ENCODE measurements at regions not wholly inside any gene's neighbourhood (a gene's known extent, or its start where the extent isn't known, plus 50 kb on each side); places are given as distances from the start of the nearest gene placed in this dataset.

- no peak overlapping the region for H4K8ac ChIP-seq (ENCODE audit: low read depth, low read length)
- no peak overlapping the region for H3K9ac ChIP-seq (ENCODE audit: low read length)
These were observed 428.6 kb downstream of the TFAP2A start for GRCh38 chr6:9986273-9986672.

GRCh38 chr6:9985481-9985880 is 429.4 kb downstream of the TFAP2A start:
- no peaks in the 10 kb centered on the region for H3K9me3 ChIP-seq (ENCODE audit: insufficient read depth, low read depth, low read length)
- H3K14ac ChIP-seq (ENCODE audit: low read length): no peak overlapping the region
- no peak for DNase-seq

More at GRCh38 chr6:9986273-9986672, 428.6 kb downstream of the TFAP2A start:
- Histone ChIP-seq H3K27ac (ENCODE audit: low read depth, low read length) (no peak overlapping the region), H3K4ac (ENCODE audit: low read depth, low read length) (no peak overlapping the region), H2AK5ac (ENCODE audit: low read length) (no peak overlapping the region), H2BK12ac (ENCODE audit: low read length) (no peak overlapping the region), H3K79me1 (ENCODE audit: low read length) (no peaks in the 10 kb centered on the region), H3K79me2 (ENCODE audit: control insufficient read depth, insufficient read depth, low read length, poor library complexity) (no peaks in the 10 kb centered on the region), H4K12ac (ENCODE audit: low read depth, low read length) (no peak overlapping the region), H3K18ac (ENCODE audit: low read length) (no peak overlapping the region), H3K9me3 (ENCODE audit: insufficient read depth, low read depth, low read length) (no peaks in the 10 kb centered on the region), H3K14ac (ENCODE audit: low read length) (no peak overlapping the region), H3K23ac (ENCODE audit: low read length) (no peak overlapping the region), H2AFZ (ENCODE audit: insufficient read depth, low read length, poor library complexity) (no peak overlapping the region), H3K4me1 (ENCODE audit: control insufficient read depth in 1 of 2, insufficient read depth in 2 of 2, low read length in 2 of 2) (no peaks in the 10 kb centered on the region), H4K91ac (ENCODE audit: low read depth, low read length) (no peak overlapping the region), H3K4me3 (ENCODE audit: low read depth, low read length) (no peak overlapping the region), H2BK120ac (ENCODE audit: insufficient read depth, low read length, poor library complexity) (no peak overlapping the region), H3K36me3 (ENCODE audit: control insufficient read depth in 1 of 2, insufficient read depth in 2 of 2, low read length in 2 of 2) (no peaks in the 10 kb centered on the region), H2BK5ac (ENCODE audit: low read depth, low read length, poor library complexity) (no peak overlapping the region), H3K27me3 (ENCODE audit: insufficient read depth, low read length) (no peaks in the 10 kb centered on the region), H3K4me2 (ENCODE audit: low read length) (no peak overlapping the region)
- no peak for DNase-seq
- no CpG with 5 or more reads among the region's 2 CpGs for WGBS (ENCODE audit: extremely low coverage, insufficient coverage, insufficient read length)

GRCh38 chr6:9984607-9985006 is 430.3 kb downstream of the TFAP2A start:
- H3K23ac ChIP-seq (ENCODE audit: low read length): no peak overlapping the region
- no peak overlapping the region for H3K9ac ChIP-seq (ENCODE audit: low read length)
- no peak overlapping the region for H3K14ac ChIP-seq (ENCODE audit: low read length)
- H3K18ac ChIP-seq (ENCODE audit: low read length): no peak overlapping the region
- H4K12ac ChIP-seq (ENCODE audit: low read depth, low read length): no peak overlapping the region
- no peak overlapping the region for H2BK12ac ChIP-seq (ENCODE audit: low read length)
- no peaks in the 10 kb centered on the region for H3K79me2 ChIP-seq (ENCODE audit: control insufficient read depth, insufficient read depth, low read length, poor library complexity)
- H2BK5ac ChIP-seq (ENCODE audit: low read depth, low read length, poor library complexity): no peak overlapping the region
- no peaks in the 10 kb centered on the region for H3K9me3 ChIP-seq (ENCODE audit: insufficient read depth, low read depth, low read length)
- H3K4me1 ChIP-seq (ENCODE audit: control insufficient read depth in 1 of 2, insufficient read depth in 2 of 2, low read length in 2 of 2): no peaks in the 10 kb centered on the region
- H4K8ac ChIP-seq (ENCODE audit: low read depth, low read length): no peak overlapping the region
- H3K4me2 ChIP-seq (ENCODE audit: low read length): no peak overlapping the region
- no peaks in the 10 kb centered on the region for H3K36me3 ChIP-seq (ENCODE audit: control insufficient read depth in 1 of 2, insufficient read depth in 2 of 2, low read length in 2 of 2)
- no peaks in the 10 kb centered on the region for H3K79me1 ChIP-seq (ENCODE audit: low read length)
- DNase-seq: no peak
- H3K4me3 ChIP-seq (ENCODE audit: low read depth, low read length): no peak overlapping the region
- H3K27ac ChIP-seq (ENCODE audit: low read depth, low read length): no peak overlapping the region
- no peak overlapping the region for H3K4ac ChIP-seq (ENCODE audit: low read depth, low read length)
- H3K27me3 ChIP-seq (ENCODE audit: insufficient read depth, low read length): no peaks in the 10 kb centered on the region
- no peak overlapping the region for H2AFZ ChIP-seq (ENCODE audit: insufficient read depth, low read length, poor library complexity)
- no peak overlapping the region for H2AK5ac ChIP-seq (ENCODE audit: low read length)
- H2BK120ac ChIP-seq (ENCODE audit: insufficient read depth, low read length, poor library complexity): no peak overlapping the region
- no peak overlapping the region for H4K91ac ChIP-seq (ENCODE audit: low read depth, low read length)

More at GRCh38 chr6:9985481-9985880, 429.4 kb downstream of the TFAP2A start:
- no peak overlapping the region for H3K27ac ChIP-seq (ENCODE audit: low read depth, low read length)
- H3K4me1 ChIP-seq (ENCODE audit: control insufficient read depth in 1 of 2, insufficient read depth in 2 of 2, low read length in 2 of 2): no peaks in the 10 kb centered on the region
- H3K79me1 ChIP-seq (ENCODE audit: low read length): no peaks in the 10 kb centered on the region
- H3K4ac ChIP-seq (ENCODE audit: low read depth, low read length): no peak overlapping the region
- no peaks in the 10 kb centered on the region for H3K79me2 ChIP-seq (ENCODE audit: control insufficient read depth, insufficient read depth, low read length, poor library complexity)
- no peak overlapping the region for H3K4me3 ChIP-seq (ENCODE audit: low read depth, low read length)
- H2AFZ ChIP-seq (ENCODE audit: insufficient read depth, low read length, poor library complexity): no peak overlapping the region
- no peak overlapping the region for H3K9ac ChIP-seq (ENCODE audit: low read length)
- H3K4me2 ChIP-seq (ENCODE audit: low read length): no peak overlapping the region
- H2BK12ac ChIP-seq (ENCODE audit: low read length): no peak overlapping the region
- H2BK5ac ChIP-seq (ENCODE audit: low read depth, low read length, poor library complexity): no peak overlapping the region
- no peak overlapping the region for H4K8ac ChIP-seq (ENCODE audit: low read depth, low read length)
- no peak overlapping the region for H2BK120ac ChIP-seq (ENCODE audit: insufficient read depth, low read length, poor library complexity)
- no peak overlapping the region for H3K18ac ChIP-seq (ENCODE audit: low read length)
- no peak overlapping the region for H4K12ac ChIP-seq (ENCODE audit: low read depth, low read length)
- no peak overlapping the region for H2AK5ac ChIP-seq (ENCODE audit: low read length)
- H3K36me3 ChIP-seq (ENCODE audit: control insufficient read depth in 1 of 2, insufficient read depth in 2 of 2, low read length in 2 of 2): no peaks in the 10 kb centered on the region
- H3K23ac ChIP-seq (ENCODE audit: low read length): no peak overlapping the region
- H3K27me3 ChIP-seq (ENCODE audit: insufficient read depth, low read length): no peaks in the 10 kb centered on the region
- H4K91ac ChIP-seq (ENCODE audit: low read depth, low read length): no peak overlapping the region

GRCh38 chr6:9983168-9983567 is 431.7 kb downstream of the TFAP2A start:
- no CpG with 5 or more reads among the region's 2 CpGs for WGBS (ENCODE audit: extremely low coverage, insufficient coverage, insufficient read length)
- H4K8ac ChIP-seq (ENCODE audit: low read depth, low read length): no peak overlapping the region
- no peak overlapping the region for H2BK120ac ChIP-seq (ENCODE audit: insufficient read depth, low read length, poor library complexity)

More at GRCh38 chr6:9983168-9983567, 431.7 kb downstream of the TFAP2A start:
- no peak overlapping the region for H3K4ac ChIP-seq (ENCODE audit: low read depth, low read length)
- no peak overlapping the region for H3K23ac ChIP-seq (ENCODE audit: low read length)
- H2BK12ac ChIP-seq (ENCODE audit: low read length): no peak overlapping the region
- H3K36me3 ChIP-seq (ENCODE audit: control insufficient read depth in 1 of 2, insufficient read depth in 2 of 2, low read length in 2 of 2): no peaks in the 10 kb centered on the region
- no peak overlapping the region for H3K18ac ChIP-seq (ENCODE audit: low read length)
- peak; percentile 23 to 68 for DNase-seq
- no peak overlapping the region for H3K9ac ChIP-seq (ENCODE audit: low read length)
- no peaks in the 10 kb centered on the region for H3K27me3 ChIP-seq (ENCODE audit: insufficient read depth, low read length)
- no peak overlapping the region for H4K91ac ChIP-seq (ENCODE audit: low read depth, low read length)
- no peaks in the 10 kb centered on the region for H3K9me3 ChIP-seq (ENCODE audit: insufficient read depth, low read depth, low read length)
- H3K79me2 ChIP-seq (ENCODE audit: control insufficient read depth, insufficient read depth, low read length, poor library complexity): no peaks in the 10 kb centered on the region
- H3K79me1 ChIP-seq (ENCODE audit: low read length): no peaks in the 10 kb centered on the region
- H3K14ac ChIP-seq (ENCODE audit: low read length): no peak overlapping the region
- no peak overlapping the region for H3K4me2 ChIP-seq (ENCODE audit: low read length)
- H2BK5ac ChIP-seq (ENCODE audit: low read depth, low read length, poor library complexity): no peak overlapping the region
- no peak overlapping the region for H3K27ac ChIP-seq (ENCODE audit: low read depth, low read length)
- no peak overlapping the region for H2AFZ ChIP-seq (ENCODE audit: insufficient read depth, low read length, poor library complexity)
- H4K12ac ChIP-seq (ENCODE audit: low read depth, low read length): no peak overlapping the region
- H3K4me3 ChIP-seq (ENCODE audit: low read depth, low read length): no peak overlapping the region
- H3K4me1 ChIP-seq (ENCODE audit: control insufficient read depth in 1 of 2, insufficient read depth in 2 of 2, low read length in 2 of 2): no peaks in the 10 kb centered on the region
- H2AK5ac ChIP-seq (ENCODE audit: low read length): no peak overlapping the region
